ENCODE measurements at regions not wholly inside any gene's neighbourhood (a gene's known extent, or its start where the extent isn't known, plus 50 kb on each side); places are given as distances from the start of the nearest gene placed in this dataset.

GRCh38 chr15:81947548-81947947, 98.3 kb downstream of the MEX3B start:
- no peaks in the 10 kb centered on the region for H3K9me3 Mint-ChIP-seq
- H3K4me1 Mint-ChIP-seq (ENCODE audit: low read depth), result no peaks in the 10 kb centered on the region
- no peak overlapping the region for H3K4me3 Mint-ChIP-seq
- H3K36me3 Mint-ChIP-seq (ENCODE audit: insufficient read depth), result no peaks in the 10 kb centered on the region
- DNase-seq, result no peak
- ATAC-seq, result no peak
- H3K27me3 Mint-ChIP-seq (ENCODE audit: low read depth), result peaks cover 8% of the 10 kb centered on the region

DNA sequence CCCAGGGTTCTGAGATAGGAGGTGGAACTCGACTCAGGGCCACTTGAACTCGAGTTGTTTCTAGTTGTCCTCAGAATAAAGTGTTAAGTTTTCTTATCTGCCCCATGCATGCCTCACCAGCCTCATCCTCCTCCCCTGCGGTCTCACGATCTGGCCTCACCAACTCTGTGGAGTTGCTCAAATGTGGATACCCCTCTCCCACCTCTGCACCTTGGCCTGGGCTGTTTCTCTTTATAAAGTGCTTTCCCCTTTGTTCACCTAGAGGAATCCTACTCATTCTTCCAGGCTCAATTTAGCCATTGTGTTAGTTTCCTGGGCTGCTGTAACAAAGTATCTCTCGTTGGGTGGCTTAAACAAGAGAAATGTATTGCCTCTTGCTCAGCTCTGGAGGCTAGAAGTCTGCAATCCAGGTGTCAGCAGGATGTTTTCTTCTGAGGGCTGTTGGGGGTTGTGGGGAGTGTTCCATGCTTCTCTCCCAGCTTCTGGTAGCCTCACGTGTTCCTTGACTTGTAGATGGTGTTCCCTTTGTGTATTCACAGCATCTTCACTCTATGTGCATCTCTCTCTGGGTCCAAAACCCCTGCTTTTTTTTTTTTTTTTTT, 100.7 kb downstream of the MEX3B start:
- no peak overlapping the region for H3K4me3 Mint-ChIP-seq
- H3K36me3 Mint-ChIP-seq (ENCODE audit: insufficient read depth), result peaks cover 1% of the 10 kb centered on the region
- H3K9me3 Mint-ChIP-seq, result peaks cover 6% of the 10 kb centered on the region
- peaks cover 18% of the 10 kb centered on the region for H3K27me3 Mint-ChIP-seq (ENCODE audit: low read depth)
- no peaks in the 10 kb centered on the region for H3K4me1 Mint-ChIP-seq (ENCODE audit: low read depth)
- DNase-seq (no peak), ATAC-seq (no peak)

DNA sequence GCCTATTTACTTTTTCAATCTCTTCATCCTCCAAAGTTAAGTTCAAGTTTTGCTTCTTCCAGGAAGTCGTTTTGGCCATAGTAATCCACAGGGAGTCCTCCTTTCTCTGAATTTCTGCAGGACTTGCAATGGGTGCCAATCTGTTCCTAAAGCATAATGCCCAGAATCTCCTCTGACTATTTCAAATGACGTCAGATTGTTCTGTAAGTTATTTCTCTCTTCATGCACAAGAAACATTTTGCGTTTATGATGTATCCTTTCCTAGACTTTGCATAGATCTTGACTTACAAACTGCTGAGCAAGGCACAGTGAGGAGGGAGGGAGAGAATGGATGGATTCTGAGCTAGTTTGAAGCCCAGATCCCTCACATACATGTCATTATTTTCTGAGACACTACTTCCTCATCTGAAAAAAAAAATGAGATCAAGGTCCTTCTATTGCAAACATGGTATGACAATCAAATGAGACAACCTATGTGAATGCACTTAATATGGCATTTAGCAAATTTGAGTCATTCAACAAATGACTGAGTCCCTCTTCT, 103.1 kb downstream of the MEX3B start:
- no peak for ATAC-seq
- Mint-ChIP-seq H3K27me3 (ENCODE audit: low read depth) (peaks cover 26% of the 10 kb centered on the region), H3K4me3 (no peak overlapping the region), H3K36me3 (ENCODE audit: insufficient read depth) (peaks cover 2% of the 10 kb centered on the region), H3K9me3 (peaks cover 18% of the 10 kb centered on the region), H3K4me1 (ENCODE audit: low read depth) (no peaks in the 10 kb centered on the region)
- no peak for DNase-seq

- no peak overlapping the region for H3K4me3 Mint-ChIP-seq
- peaks cover 26% of the 10 kb centered on the region for H3K27me3 Mint-ChIP-seq (ENCODE audit: low read depth)
- ATAC-seq (no peak), DNase-seq (no peak)
- no peaks in the 10 kb centered on the region for H3K4me1 Mint-ChIP-seq (ENCODE audit: low read depth)
- peaks cover 2% of the 10 kb centered on the region for H3K36me3 Mint-ChIP-seq (ENCODE audit: insufficient read depth)
- H3K9me3 Mint-ChIP-seq, result peaks cover 18% of the 10 kb centered on the region
Observed at GRCh38 chr15:81942157-81942556, 103.7 kb downstream of the MEX3B start.

DNA sequence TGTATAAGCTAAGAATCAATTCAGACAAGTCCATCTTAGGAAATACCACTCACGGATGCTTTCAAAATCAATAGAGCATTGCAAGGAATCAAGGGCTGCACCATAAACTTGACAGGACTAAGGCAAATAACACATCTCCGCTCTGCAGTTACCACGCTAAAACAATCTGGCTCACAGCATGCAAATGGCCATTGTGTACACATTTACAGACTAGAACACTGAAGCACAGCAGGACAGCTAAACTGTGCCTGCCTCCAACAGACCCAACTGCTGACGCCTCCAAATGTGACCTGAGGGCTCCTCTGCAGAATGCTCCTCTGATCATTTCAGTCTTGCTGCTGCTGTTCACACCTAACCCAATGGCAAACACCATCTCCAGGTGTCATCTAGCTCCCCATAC, 104.3 kb downstream of the MEX3B start:
- Mint-ChIP-seq H3K27me3 (ENCODE audit: low read depth) (peaks cover 24% of the 10 kb centered on the region), H3K36me3 (ENCODE audit: insufficient read depth) (peaks cover 2% of the 10 kb centered on the region), H3K4me1 (ENCODE audit: low read depth) (no peaks in the 10 kb centered on the region), H3K4me3 (no peak overlapping the region), H3K9me3 (peaks cover 18% of the 10 kb centered on the region)
- ATAC-seq, result no peak
- DNase-seq, result no peak

DNA sequence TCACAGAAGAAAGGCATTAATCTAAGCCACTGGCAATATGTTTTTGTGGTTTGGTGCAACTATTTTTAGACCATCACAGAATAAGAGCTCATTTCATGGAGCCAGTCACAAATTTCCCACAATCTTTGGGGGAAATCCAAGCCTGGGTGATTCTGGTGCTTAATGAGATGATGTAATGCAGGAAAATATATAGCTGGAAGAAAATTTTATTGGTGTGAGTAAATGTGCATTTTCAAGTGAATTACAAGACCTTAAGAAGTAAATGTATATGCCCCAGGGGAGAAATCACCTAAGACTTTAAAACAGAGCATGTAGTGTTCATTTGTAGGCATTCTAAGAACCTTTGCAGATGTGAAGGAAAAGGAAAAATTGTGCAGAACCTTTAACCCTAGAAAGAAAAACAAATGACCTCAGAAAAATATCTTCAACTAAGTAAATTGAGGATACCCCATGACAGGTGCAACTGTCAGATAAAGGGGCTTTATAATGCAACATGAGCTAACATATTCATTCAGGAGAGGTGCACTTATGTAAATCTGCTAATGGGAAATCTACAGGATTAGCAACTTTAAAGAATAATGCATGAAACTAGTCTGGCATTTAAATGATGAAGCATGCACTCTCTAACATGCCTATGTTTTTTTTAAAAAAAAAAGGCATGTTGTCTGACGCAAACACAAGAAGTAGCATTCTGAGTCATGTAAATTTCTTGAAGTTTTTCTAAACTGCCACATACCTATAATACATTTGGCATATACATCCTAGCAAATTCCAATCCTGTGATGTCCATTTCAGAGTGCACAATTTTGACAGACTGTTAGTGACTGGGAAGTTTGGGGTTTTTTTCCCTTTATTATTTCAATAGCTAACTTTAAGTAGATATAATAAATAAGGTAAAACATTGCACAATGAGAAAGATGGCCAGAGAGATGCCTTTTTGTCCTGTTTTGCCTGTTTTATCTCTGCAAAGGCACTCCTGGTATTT, 105.1 kb downstream of the MEX3B start:
- Mint-ChIP-seq H3K9me3 (peaks cover 18% of the 10 kb centered on the region), H3K36me3 (ENCODE audit: insufficient read depth) (peaks cover 2% of the 10 kb centered on the region), H3K4me3 (no peak overlapping the region), H3K27me3 (ENCODE audit: low read depth) (peaks cover 26% of the 10 kb centered on the region), H3K4me1 (ENCODE audit: low read depth) (no peaks in the 10 kb centered on the region)
- ATAC-seq, result no peak
- DNase-seq, result no peak

DNA sequence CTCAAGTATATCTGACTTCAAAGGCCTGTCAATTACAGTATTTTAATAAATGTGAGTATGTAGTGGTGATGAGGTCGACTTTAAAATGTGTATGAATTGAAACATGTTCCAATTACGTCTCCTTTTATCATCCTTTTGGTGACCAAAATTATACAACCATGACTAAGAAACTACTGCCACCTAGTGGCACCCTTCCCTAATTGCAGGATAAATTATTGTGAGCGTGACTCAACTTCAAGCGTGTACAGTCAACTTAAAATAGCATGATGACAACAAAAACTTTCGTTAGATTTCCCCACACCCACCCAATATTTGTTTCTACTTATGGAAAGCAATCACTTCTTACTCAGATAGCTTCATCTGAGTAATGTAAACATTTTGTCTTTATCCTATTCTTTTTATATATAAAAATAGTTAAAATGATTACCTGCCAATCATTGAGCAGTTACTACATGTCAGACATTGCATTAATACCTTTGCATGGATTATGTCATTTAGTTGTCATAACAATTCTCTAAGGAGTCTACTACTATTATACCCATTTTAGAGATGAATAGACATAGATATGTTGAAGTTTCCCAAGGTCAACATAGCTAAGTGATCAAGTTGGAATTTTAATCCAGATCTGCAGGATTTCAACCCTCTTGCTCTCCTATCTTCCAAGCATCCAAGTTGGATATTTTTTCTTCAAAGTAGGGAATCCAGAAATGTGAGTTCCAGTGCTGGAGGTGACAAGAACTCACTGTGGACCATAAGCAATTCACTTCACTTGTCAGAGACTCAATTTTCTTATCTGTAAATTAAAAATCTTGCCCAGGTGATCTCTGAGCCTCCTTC, 106.0 kb downstream of the MEX3B start:
- ATAC-seq (no peak), DNase-seq (no peak)
- peaks cover 18% of the 10 kb centered on the region for H3K9me3 Mint-ChIP-seq
- peaks cover 25% of the 10 kb centered on the region for H3K27me3 Mint-ChIP-seq (ENCODE audit: low read depth)
- H3K36me3 Mint-ChIP-seq (ENCODE audit: insufficient read depth), result peaks cover 2% of the 10 kb centered on the region
- no peaks in the 10 kb centered on the region for H3K4me1 Mint-ChIP-seq (ENCODE audit: low read depth)
- H3K4me3 Mint-ChIP-seq, result no peak overlapping the region

- peaks cover 2% of the 10 kb centered on the region for H3K36me3 Mint-ChIP-seq (ENCODE audit: insufficient read depth)
- H3K9me3 Mint-ChIP-seq, result peaks cover 18% of the 10 kb centered on the region
- ATAC-seq (no peak), DNase-seq (no peak)
- H3K4me1 Mint-ChIP-seq (ENCODE audit: low read depth), result no peaks in the 10 kb centered on the region
- H3K4me3 Mint-ChIP-seq, result no peak overlapping the region
- H3K27me3 Mint-ChIP-seq (ENCODE audit: low read depth), result peaks cover 21% of the 10 kb centered on the region
Observed at GRCh38 chr15:81937189-81937588, 108.6 kb downstream of the MEX3B start.

DNA sequence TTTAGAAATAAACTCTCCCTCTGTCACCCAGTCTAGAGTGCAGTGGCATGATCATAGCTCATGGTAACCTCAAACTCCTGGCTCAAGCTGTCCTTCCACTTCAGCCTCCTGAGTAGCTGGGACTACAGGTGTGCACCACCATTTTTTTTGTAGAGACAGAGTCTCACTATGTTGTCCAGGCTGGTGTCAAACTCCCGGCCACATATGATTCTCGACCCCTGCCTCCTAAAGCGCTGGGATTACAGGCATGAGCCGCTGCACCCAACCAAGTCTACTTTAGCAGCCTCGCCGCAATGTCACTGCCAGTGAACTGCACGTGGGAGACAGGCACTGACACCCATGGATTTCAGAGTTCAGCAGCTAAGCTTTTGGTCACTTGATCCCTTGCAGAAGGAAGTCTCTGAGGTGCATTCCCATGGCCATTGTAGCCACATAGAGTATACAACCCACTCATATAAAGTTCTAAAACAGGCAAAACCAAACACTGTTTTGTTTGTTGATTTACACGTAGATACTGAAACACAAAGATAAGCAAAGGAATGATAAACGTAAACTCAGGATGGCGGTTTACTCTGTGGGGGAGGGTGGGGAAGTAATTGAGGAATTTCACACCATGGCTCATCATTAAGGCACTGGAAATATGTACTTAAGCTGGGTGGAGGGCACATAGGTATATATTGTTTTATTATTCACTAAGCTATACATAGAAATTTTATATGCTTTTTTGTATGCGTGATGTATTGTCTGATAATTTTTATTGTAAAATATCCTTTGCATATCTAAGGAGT, 115.0 kb downstream of the MEX3B start:
- no peaks in the 10 kb centered on the region for H3K4me1 Mint-ChIP-seq (ENCODE audit: low read depth)
- H3K36me3 Mint-ChIP-seq (ENCODE audit: insufficient read depth), result no peaks in the 10 kb centered on the region
- no peak for DNase-seq
- H3K9me3 Mint-ChIP-seq, result no peaks in the 10 kb centered on the region
- ATAC-seq, result no peak
- peaks cover 2% of the 10 kb centered on the region for H3K27me3 Mint-ChIP-seq (ENCODE audit: low read depth)
- H3K4me3 Mint-ChIP-seq, result no peak overlapping the region

- ATAC-seq (no peak), DNase-seq (no peak)
- Mint-ChIP-seq H3K4me3 (no peak overlapping the region), H3K36me3 (ENCODE audit: insufficient read depth) (no peaks in the 10 kb centered on the region), H3K27me3 (ENCODE audit: low read depth) (peaks cover 6% of the 10 kb centered on the region), H3K9me3 (no peaks in the 10 kb centered on the region), H3K4me1 (ENCODE audit: low read depth) (no peaks in the 10 kb centered on the region)
Observed at GRCh38 chr15:81929557-81929956, 116.3 kb downstream of the MEX3B start.

DNA sequence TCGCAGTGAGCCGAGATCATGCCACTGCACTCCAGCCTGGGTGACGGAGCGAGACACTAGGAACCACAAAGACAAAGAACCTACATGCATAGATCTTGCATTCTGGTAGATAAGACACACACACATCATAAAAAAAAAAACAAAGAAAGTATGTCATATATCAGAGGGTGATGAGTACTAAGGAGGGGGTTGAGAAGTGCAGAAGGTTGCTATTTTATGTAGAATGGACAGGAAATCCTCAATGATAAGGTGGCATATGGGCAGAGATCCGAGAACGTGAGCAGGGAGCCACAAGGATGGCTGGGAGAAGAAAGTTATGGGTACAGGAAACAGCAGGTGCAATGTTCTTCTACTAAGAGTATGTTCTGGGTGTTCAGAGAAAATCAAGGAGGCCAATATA, 118.8 kb downstream of the MEX3B start:
- Mint-ChIP-seq H3K4me1 (ENCODE audit: low read depth) (no peaks in the 10 kb centered on the region), H3K36me3 (ENCODE audit: insufficient read depth) (no peaks in the 10 kb centered on the region), H3K27me3 (ENCODE audit: low read depth) (peaks cover 4% of the 10 kb centered on the region), H3K4me3 (no peak overlapping the region), H3K9me3 (no peaks in the 10 kb centered on the region)
- DNase-seq (no peak), ATAC-seq (no peak)

DNA sequence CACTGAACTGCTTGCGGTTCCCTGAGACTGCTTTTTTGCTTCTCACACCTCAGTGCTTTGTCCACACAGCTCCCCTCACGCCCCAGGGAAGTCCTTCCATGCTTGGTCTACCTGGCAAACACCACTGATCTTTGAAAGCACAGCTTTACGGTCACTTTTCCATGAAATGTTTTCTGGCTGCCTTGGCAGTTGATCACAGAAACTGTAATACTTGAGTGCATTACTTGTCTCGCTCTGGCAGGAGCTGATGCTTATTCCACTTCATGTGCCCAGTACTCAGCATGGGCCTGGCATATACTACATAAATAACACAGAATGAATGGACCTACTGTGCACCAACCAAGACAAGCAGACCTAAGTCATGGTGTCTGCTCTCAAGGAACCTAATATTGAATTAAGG, 121.1 kb downstream of the MEX3B start:
- ATAC-seq (no peak), DNase-seq (no peak)
- H3K27me3 Mint-ChIP-seq (ENCODE audit: low read depth), result peaks cover 5% of the 10 kb centered on the region
- H3K4me1 Mint-ChIP-seq (ENCODE audit: low read depth), result no peaks in the 10 kb centered on the region
- no peaks in the 10 kb centered on the region for H3K36me3 Mint-ChIP-seq (ENCODE audit: insufficient read depth)
- no peak overlapping the region for H3K4me3 Mint-ChIP-seq
- peaks cover 13% of the 10 kb centered on the region for H3K9me3 Mint-ChIP-seq

DNA sequence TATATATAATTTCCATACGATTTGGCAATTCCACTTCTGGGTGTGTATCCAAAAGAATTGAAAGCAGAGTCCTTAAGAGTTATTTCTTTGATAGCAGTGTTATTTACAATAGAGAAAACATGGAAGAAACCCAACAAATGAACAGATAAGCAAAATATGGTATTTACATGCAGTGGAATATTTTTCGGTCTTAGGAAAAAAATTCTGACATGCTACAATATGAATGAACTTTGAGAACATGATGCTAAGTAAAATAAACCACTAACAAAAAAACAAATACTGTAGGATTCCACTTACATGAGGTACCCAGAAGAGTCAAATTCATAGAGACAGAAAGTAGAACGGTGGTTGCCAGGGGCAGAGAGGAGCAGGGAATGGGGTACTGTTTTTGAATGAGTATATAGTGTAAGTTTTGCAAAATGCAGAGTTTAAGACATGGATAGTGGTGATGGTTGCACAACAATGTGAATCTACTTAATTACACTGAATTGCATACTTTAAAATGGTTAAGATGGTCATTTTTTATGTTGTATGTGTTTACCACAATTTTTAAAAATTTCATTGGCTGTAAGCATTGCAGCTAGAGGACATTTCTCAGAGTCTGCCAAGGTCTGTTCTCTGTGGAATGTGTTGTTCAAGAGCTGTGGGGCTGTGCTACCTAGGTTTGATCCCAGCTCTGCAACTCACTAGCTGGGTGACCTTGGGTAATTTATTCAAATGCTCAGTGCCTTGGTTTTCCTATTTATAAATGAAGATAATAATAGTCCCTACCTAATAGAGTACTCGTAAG, 122.1 kb downstream of the MEX3B start:
- no peaks in the 10 kb centered on the region for H3K36me3 Mint-ChIP-seq (ENCODE audit: insufficient read depth)
- H3K4me1 Mint-ChIP-seq (ENCODE audit: low read depth), result no peaks in the 10 kb centered on the region
- H3K4me3 Mint-ChIP-seq, result no peak overlapping the region
- no peak for DNase-seq
- no peak for ATAC-seq
- peaks cover 18% of the 10 kb centered on the region for H3K9me3 Mint-ChIP-seq
- peaks cover 5% of the 10 kb centered on the region for H3K27me3 Mint-ChIP-seq (ENCODE audit: low read depth)

Measured in activated T-cell treated with anti-CD3 and anti-CD28 coated beads, Interleukin-2, amount 50 U/mL, for 4 hours (primary cell).